ENCODE measurements at regions not wholly inside any gene's neighbourhood (a gene's known extent, or its start where the extent isn't known, plus 50 kb on each side); places are given as distances from the start of the nearest gene placed in this dataset.

DNA sequence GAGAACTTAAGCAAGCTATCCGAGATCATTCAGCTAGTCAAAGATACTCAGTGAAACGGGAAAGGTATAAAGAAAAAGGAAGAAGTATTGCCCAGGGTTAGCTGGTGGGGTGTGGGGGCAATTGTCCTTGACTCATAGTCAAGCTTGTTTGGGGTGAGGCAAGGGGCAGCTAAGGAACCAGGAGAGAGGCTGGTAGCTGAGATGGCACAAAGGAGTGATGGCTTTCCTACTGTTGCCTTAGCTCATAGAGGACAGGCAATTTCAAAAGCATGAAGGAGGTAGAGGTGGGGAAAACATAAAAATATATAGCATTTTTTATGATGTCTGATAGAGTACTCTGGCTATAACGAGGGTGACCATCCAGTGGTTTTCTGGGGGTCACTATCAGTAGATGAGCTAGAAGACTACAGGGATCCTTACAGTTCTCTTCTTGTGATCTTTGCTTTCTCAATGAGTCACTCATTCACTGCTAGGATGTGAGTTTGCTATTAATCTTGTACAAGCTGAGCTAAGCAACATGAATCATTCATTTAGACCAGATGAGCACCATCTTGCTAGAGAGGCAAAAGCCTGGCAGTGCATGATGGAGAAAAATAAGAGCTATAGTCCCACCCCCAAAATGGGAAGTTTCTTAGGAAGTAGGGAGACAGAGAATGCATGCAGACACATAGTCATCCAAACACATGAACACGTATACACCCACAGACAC lies 207.1 kb upstream of the PFN2 start:
- H3K4me1 Mint-ChIP-seq (ENCODE audit: low read depth) = no peaks in the 10 kb centered on the region
- no peak overlapping the region for H3K27ac Mint-ChIP-seq
- intact Hi-C loops (cut with micrococcal nuclease) = no loop called here
- no peak for DNase-seq
- H3K36me3 Mint-ChIP-seq (ENCODE audit: low read depth) = no peaks in the 10 kb centered on the region
- CTCF ChIA-PET = interaction anchor here (0.7 to 1.6 kb wide), 2 partner anchors 11 to 211 kb away, joined by 4 to 8 read pairs; no protein-coding TSS in a partner anchor
- H3K9me3 Mint-ChIP-seq = no peaks in the 10 kb centered on the region
- peaks cover 6% of the 10 kb centered on the region for H3K27me3 Mint-ChIP-seq (ENCODE audit: low read depth)
- no peak overlapping the region for H3K4me3 Mint-ChIP-seq

DNA sequence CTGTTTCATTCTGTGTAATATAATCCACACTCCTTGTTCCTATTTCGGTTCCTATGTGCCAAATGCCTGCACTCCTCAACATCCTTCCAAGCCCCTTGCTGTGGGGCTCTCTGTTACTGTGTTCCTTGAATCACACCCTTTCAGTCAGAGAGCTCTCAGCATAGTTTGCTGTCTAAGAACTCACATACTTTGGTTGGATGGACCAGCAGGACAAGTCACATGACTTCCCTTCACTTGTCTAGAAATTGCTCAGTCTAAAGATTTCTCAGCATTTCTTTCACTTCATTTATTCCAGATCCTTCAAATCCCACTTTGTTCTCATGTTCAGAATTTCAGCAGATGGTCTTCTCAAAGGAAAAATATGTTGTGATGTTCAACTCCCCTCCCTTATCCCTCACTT lies 203.5 kb upstream of the PFN2 start:
- intact Hi-C loops (cut with micrococcal nuclease) = no loop called here
- H3K4me1 Mint-ChIP-seq (ENCODE audit: low read depth) = no peaks in the 10 kb centered on the region
- no peak overlapping the region for H3K4me3 Mint-ChIP-seq
- H3K27me3 Mint-ChIP-seq (ENCODE audit: low read depth) = no peaks in the 10 kb centered on the region
- H3K9me3 Mint-ChIP-seq = no peaks in the 10 kb centered on the region
- H3K27ac Mint-ChIP-seq = no peak overlapping the region
- DNase-seq = no peak
- CTCF ChIA-PET = interaction anchor here (0.7 to 1.7 kb wide), 2 partner anchors 10 to 237 kb away, joined by 3 to 6 read pairs; no protein-coding TSS in a partner anchor
- H3K36me3 Mint-ChIP-seq (ENCODE audit: low read depth) = no peaks in the 10 kb centered on the region

DNA sequence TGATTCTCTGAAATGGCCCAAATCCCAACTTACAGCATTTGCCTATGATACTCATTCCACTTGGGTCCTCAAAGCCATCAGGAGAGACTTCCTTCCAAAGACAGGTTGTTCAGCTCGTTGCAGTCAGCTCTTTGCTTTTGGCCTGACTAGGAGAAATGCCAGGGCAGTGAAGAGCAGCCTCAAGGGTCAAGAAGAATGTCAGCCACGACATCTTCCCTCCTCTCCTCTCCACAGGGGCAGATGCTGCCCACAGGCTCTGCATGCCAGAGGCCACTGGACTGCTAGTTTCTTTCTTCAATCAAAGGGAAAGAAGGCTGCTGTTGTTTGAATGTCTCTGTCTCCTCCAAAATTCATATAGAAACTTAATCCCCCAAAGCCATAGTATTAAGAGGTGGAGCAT lies 201.7 kb upstream of the PFN2 start:
- Mint-ChIP-seq H3K4me1 (ENCODE audit: low read depth) (no peaks in the 10 kb centered on the region), H3K36me3 (ENCODE audit: low read depth) (no peaks in the 10 kb centered on the region), H3K27me3 (ENCODE audit: low read depth) (no peaks in the 10 kb centered on the region), H3K9me3 (no peaks in the 10 kb centered on the region), H3K4me3 (no peak overlapping the region), H3K27ac (no peak overlapping the region)
- DNase-seq = no peak
- intact Hi-C loops (cut with micrococcal nuclease) = no loop called here
- CTCF ChIA-PET = interaction anchor here (0.7 kb wide), 1 partner anchor 11 kb away, joined by 5 read pairs; no protein-coding TSS in a partner anchor

DNA sequence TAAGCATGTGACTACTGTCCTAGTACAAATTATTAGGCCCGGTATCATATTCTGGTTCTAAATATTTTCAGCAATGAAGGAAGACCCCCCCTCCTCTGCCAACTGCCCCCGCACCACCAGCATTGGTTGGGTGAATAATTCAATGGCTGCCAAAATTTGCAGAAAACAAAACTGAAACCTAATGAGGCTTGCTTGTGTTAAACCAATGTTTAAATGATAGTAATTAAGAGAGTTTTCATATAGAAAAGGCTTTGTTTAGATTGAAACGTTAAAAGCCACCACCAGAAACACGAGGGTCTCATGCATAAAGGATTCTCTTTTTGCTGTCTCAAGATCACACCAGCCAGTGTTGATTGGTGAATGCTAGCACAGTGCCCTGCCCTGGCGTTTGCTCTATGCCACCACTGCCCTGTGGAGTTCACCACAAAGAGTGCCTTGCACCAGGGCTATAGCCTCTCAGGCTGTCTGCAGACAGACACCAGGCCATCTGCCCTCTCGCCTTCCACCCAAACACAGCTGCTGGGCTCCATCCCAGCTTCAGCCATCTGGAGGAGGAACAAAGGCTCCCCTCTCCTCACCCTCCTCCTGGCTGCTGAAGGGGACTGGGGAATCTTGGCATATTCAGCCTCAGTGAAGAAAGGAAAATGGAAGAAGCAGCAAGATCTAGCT lies 200.3 kb upstream of the PFN2 start:
- CTCF ChIA-PET = no interaction called here
- Mint-ChIP-seq H3K27ac (no peak overlapping the region), H3K27me3 (ENCODE audit: low read depth) (no peaks in the 10 kb centered on the region), H3K4me3 (no peak overlapping the region), H3K9me3 (no peaks in the 10 kb centered on the region), H3K36me3 (ENCODE audit: low read depth) (no peaks in the 10 kb centered on the region), H3K4me1 (ENCODE audit: low read depth) (no peaks in the 10 kb centered on the region)
- DNase-seq = no peak
- intact Hi-C loops (cut with micrococcal nuclease) = no loop called here

DNA sequence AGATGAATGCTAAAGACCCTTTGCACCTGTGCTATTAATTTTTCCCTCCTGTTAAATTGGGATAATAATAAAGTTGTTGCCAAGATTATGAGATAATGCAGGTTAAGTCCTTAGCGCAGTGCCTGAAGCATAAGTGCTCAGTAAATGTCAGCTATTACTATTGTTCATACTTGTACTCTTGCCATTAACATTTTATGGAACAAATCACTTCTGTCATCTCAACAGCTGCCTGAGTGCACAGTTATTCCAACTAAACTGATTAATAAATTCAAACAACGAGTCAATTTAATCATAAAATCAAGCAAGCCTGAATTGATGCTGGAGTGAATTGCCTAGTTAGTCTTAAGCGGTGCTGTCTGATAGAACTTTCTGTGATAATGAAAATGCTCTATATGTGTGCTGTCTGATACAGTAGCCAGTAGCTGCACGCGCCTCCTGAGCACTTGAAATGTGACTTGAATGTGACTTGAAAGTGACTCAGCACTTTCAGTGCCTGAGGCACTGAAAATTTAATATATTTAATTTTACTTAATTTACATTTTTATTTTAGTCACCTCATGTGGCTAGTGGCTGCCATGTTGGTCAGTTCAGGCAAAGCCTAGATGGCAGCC lies 198.7 kb upstream of the PFN2 start:
- Mint-ChIP-seq H3K9me3 (no peaks in the 10 kb centered on the region), H3K27ac (no peak overlapping the region), H3K4me3 (no peak overlapping the region), H3K36me3 (ENCODE audit: low read depth) (no peaks in the 10 kb centered on the region), H3K27me3 (ENCODE audit: low read depth) (no peaks in the 10 kb centered on the region), H3K4me1 (ENCODE audit: low read depth) (no peaks in the 10 kb centered on the region)
- no peak for DNase-seq
- CTCF ChIA-PET = no interaction called here
- intact Hi-C loops (cut with micrococcal nuclease) = no loop called here

DNA sequence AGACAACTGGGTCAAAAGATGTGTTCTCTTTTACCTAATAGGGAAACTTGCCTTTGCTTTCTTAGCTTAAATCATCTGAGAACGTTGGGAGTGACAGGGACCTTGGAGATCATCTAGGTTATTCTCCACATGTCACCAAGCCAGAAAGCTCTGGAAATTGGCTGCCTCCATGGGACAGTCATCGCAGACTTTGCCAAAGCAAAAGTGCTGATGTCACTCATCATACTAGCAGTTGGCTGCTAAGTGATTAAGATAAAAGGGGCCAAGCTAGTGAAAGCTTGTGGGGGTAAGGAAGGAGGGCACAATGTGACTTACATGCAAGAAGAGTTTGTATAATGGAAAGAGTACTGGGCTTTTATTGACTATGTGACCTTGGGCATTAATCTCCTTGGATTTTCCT lies 198.0 kb upstream of the PFN2 start:
- no peaks in the 10 kb centered on the region for H3K36me3 Mint-ChIP-seq (ENCODE audit: low read depth)
- no peaks in the 10 kb centered on the region for H3K27me3 Mint-ChIP-seq (ENCODE audit: low read depth)
- H3K4me3 Mint-ChIP-seq = no peak overlapping the region
- H3K4me1 Mint-ChIP-seq (ENCODE audit: low read depth) = no peaks in the 10 kb centered on the region
- H3K9me3 Mint-ChIP-seq = no peaks in the 10 kb centered on the region
- DNase-seq = no peak
- CTCF ChIA-PET = no interaction called here
- H3K27ac Mint-ChIP-seq = no peak overlapping the region
- intact Hi-C loops (cut with micrococcal nuclease) = no loop called here

DNA sequence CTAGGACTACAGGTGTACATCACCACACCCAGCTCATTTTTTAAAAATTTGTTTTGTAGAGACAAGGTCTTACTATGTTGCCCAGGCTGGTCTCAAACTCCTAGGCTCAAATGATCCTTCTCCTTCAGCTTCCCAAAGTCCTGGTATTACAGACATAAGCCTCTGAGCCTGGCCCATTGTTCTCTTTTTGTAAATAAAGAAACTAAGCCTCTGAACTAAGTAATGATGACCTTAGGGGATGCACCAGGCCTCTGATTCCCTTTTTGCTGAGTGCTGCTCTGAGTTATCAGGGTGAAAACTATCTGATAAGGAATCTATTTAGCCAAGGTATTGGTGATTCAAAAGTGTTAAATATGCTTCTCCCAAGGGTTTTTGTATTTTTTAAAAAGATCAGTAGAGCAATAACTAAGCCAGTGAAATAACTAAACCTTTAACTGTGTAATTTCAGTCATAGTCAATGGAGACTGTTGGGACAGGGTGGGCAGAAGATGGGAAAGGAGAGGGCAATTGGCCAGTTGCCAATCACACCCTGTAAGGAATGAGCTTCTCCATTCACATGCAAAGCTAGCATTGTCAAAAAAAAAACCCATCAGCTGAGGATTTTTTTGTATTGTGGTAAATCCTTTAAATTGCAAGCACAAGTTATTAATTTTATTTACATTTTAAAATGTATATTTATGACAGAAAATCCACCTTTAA lies 194.8 kb upstream of the PFN2 start:
- Mint-ChIP-seq H3K9me3 (no peaks in the 10 kb centered on the region), H3K36me3 (ENCODE audit: low read depth) (no peaks in the 10 kb centered on the region), H3K4me1 (ENCODE audit: low read depth) (no peaks in the 10 kb centered on the region), H3K27ac (no peak overlapping the region), H3K4me3 (no peak overlapping the region), H3K27me3 (ENCODE audit: low read depth) (peaks cover 5% of the 10 kb centered on the region)
- intact Hi-C loops (cut with micrococcal nuclease) = no loop called here
- no peak for DNase-seq
- CTCF ChIA-PET = interaction anchor here (0.6 kb wide), 1 partner anchor 563 kb away, joined by 3 read pairs; no protein-coding TSS in a partner anchor

DNA sequence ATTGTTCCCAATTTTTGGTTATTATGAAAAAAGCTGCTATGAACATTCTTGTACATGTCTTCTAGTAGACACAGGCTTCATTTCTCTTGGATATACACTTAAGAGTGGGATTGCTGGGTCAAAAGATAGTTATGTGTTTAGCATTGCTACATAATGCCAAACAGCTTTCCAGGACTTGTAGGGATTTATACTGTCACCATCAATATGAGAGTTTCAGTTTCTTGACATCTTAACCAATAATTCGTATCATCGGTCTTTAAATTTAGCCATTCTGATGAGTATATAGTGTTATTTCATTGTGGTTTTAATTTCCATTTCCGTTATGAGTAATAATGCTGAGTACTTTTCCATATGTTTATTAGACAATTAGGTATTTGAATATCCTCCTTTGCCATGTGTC lies 190.3 kb upstream of the PFN2 start:
- CTCF ChIA-PET = no interaction called here
- Mint-ChIP-seq H3K4me3 (no peak overlapping the region), H3K27ac (no peak overlapping the region), H3K4me1 (ENCODE audit: low read depth) (no peaks in the 10 kb centered on the region), H3K36me3 (ENCODE audit: low read depth) (no peaks in the 10 kb centered on the region), H3K27me3 (ENCODE audit: low read depth) (peaks cover 13% of the 10 kb centered on the region), H3K9me3 (no peaks in the 10 kb centered on the region)
- no peak for DNase-seq
- intact Hi-C loops (cut with micrococcal nuclease) = no loop called here

DNA sequence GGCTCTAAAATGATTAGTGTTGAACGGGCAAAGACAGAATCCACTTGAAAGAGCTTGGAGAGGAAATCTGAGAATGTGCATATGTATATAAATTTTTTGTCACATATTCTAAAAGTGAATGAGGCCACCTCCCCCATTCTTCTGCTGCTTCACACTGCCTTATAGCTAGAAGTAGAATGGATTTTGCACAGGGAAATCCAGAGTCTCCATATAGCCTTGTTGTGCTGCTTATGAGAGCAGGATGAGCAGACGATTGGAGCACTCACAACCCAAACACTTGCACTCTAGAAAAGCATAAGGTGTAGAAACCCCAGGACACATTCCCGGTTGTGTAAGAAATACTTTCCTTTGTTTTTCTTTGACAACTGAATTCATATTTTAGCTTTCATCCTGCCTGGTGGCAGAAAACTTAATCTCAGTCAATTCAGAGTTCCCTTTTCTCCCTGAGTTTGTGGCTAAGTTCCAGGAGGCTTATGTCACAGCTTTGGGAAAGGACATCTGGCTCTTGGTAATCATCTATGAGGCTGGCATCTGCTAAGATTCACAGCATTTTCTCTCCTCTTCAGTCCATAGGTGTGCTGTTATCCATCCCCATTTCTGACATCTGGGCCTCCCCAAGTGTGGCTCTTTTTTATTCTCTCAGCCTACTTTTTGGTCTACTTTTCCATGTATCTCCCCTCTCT lies 188.4 kb upstream of the PFN2 start:
- intact Hi-C loops (cut with micrococcal nuclease) = no loop called here
- CTCF ChIA-PET = interaction anchor here (0.6 kb wide), 1 partner anchor 191 kb away, joined by 3 read pairs; no protein-coding TSS in a partner anchor
- DNase-seq = no peak
- Mint-ChIP-seq H3K4me1 (ENCODE audit: low read depth) (no peaks in the 10 kb centered on the region), H3K9me3 (no peaks in the 10 kb centered on the region), H3K4me3 (no peak overlapping the region), H3K27me3 (ENCODE audit: low read depth) (peaks cover 13% of the 10 kb centered on the region), H3K27ac (no peak overlapping the region), H3K36me3 (ENCODE audit: low read depth) (no peaks in the 10 kb centered on the region)

DNA sequence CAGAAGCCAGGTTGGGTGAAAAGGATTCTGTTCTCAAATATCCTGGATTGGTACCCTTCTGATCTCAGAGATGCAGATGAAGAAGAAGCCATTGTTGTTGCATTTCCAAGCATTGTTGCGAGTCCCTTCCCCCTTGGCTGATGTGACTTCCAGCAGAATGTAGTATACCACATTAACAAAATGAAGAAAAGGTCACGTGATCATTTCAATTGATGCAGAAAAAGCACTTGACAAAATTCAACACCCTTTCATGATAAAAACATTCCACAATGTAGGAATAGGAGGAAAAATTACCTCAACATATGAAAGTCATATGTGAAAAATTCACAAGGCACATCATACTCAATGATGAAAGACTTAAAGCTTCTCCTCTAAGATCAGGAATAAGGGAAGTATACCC lies 181.9 kb upstream of the PFN2 start:
- intact Hi-C loops (cut with micrococcal nuclease) = no loop called here
- Mint-ChIP-seq H3K9me3 (no peaks in the 10 kb centered on the region), H3K4me3 (no peak overlapping the region), H3K27ac (no peak overlapping the region), H3K36me3 (ENCODE audit: low read depth) (no peaks in the 10 kb centered on the region), H3K27me3 (ENCODE audit: low read depth) (peaks cover 13% of the 10 kb centered on the region), H3K4me1 (ENCODE audit: low read depth) (no peaks in the 10 kb centered on the region)
- no peak for DNase-seq
- CTCF ChIA-PET = no interaction called here

DNA sequence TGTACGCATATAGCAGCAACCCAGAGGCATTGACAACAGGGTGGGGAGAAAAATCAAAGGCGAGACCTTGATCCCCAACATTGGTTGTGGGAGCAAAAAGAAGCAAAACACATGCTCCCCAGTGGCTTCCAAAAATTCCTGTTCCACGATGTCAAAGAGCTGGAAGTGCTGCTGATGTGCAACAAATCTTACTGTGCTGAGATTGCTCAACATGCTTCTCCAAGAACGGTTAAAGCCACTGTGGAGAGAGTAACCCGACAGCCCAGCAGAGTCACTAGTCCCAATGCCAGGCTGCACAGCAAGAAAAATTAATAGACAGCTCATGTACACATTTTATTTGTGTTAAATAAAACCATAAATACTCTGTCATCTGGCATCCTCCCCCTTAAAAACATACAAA lies 179.9 kb upstream of the PFN2 start:
- intact Hi-C loops (cut with micrococcal nuclease) = no loop called here
- Mint-ChIP-seq H3K36me3 (ENCODE audit: low read depth) (no peaks in the 10 kb centered on the region), H3K4me1 (ENCODE audit: low read depth) (no peaks in the 10 kb centered on the region), H3K4me3 (no peak overlapping the region), H3K27me3 (ENCODE audit: low read depth) (peaks cover 13% of the 10 kb centered on the region), H3K9me3 (no peaks in the 10 kb centered on the region), H3K27ac (no peak overlapping the region)
- no peak for DNase-seq
- CTCF ChIA-PET = interaction anchor here (0.7 to 1.7 kb wide), 2 partner anchors 69 to 123 kb away, joined by 3 read pairs; no protein-coding TSS in a partner anchor

DNA sequence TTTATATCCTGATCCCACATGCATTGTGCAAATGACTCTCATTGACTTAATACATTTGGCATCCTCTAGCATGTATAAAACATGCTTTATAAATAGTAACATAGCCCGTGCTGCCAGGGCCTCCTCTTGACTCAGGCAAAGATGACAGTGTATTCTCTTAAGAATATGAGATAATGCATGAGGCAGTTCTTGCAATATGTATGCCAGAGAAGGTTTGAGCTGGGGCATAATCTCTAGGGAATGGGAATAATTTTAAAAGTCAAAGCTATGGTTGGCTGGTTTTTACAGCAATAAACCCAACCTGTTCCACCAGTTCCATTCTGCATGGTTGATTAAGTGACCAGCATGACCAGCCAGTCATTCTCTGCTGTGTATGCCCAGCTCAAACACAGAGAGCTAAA lies 179.0 kb upstream of the PFN2 start:
- no peak for DNase-seq
- H3K36me3 Mint-ChIP-seq (ENCODE audit: low read depth) = no peaks in the 10 kb centered on the region
- no peak overlapping the region for H3K27ac Mint-ChIP-seq
- intact Hi-C loops (cut with micrococcal nuclease) = no loop called here
- H3K27me3 Mint-ChIP-seq (ENCODE audit: low read depth) = peaks cover 13% of the 10 kb centered on the region
- CTCF ChIA-PET = interaction anchor here (1.7 kb wide), 1 partner anchor 70 kb away, joined by 3 read pairs; no protein-coding TSS in a partner anchor
- H3K4me3 Mint-ChIP-seq = no peak overlapping the region
- no peaks in the 10 kb centered on the region for H3K9me3 Mint-ChIP-seq
- H3K4me1 Mint-ChIP-seq (ENCODE audit: low read depth) = no peaks in the 10 kb centered on the region

All from activated naive CD4-positive, alpha-beta T cell treated with anti-CD3 and anti-CD28 coated beads for 36 hours (primary cell).